ENCODE measurements at regions not wholly inside any gene's neighbourhood (a gene's known extent, or its start where the extent isn't known, plus 50 kb on each side); places are given as distances from the start of the nearest gene placed in this dataset.
"Not testable (repeated sequence)": the region's sequence is repeated elsewhere in the genome, so short reads cannot be mapped to it uniquely, and the experiment has no call there.

DNA sequence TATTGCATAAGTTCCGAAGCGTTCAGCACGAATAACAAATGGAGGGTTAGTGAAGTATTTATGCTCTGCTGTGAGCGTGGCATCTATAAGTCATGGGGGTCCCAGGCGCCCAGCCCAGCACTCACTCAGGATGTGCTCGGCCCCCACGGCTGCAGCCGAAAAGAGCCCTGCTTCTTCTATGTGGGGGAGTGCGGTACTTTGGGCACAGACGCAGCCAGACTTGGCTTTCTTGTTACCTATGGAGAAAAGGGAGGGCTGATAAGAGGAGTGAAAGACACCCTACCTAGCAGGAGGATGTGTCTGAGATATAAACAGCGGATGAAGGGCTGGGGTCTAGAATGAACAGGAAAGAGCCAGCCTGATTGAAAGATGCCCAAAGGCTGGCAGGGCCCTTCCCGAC, 51.4 kb downstream of the MRPL36 start:
- DNase-seq (ENCODE audit: low read depth): no peak

GRCh38 chr5:1747803-1748085, 51.9 kb downstream of the MRPL36 start:
- DNase-seq (ENCODE audit: low read depth): no peak

DNA sequence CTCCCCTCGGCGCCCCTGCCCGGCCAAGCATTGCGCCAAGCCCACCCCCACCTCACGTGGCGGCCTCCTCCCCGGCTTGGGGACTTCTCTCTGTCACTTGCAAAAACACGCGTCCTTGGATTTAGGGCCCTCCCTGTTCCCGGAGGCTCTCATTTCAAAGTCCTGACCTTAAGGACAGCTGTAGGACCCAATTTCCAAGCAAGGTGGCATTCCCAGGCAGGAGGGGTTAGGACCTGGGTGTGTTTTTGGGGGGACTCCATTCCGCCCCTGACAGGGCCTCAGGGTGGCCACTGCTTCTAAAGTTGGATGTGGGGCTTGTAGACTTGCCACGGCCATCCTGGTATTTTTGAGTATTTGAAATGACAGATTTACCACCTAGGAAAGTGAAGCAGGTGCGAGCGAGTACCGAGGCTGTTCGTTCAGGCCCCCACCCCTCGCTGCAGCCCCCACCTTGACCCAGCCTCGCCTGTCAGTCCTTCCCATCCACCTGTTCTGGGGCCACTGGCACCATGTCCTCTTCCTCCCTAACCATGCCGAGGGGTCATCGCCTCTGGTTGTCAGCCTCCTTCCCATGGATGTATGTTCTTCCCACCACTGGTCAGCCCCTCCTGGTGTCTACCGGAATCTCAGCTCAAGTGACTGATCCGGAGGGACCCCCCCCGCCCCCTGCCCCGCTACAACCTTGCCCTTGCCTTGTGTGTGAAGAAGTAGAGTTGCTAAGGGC, 52.4 kb downstream of the MRPL36 start:
- DNase-seq (ENCODE audit: low read depth): no peak

- DNase-seq (ENCODE audit: low read depth): no peak
These were observed 53.1 kb downstream of the MRPL36 start for GRCh38 chr5:1746371-1747078.

DNA sequence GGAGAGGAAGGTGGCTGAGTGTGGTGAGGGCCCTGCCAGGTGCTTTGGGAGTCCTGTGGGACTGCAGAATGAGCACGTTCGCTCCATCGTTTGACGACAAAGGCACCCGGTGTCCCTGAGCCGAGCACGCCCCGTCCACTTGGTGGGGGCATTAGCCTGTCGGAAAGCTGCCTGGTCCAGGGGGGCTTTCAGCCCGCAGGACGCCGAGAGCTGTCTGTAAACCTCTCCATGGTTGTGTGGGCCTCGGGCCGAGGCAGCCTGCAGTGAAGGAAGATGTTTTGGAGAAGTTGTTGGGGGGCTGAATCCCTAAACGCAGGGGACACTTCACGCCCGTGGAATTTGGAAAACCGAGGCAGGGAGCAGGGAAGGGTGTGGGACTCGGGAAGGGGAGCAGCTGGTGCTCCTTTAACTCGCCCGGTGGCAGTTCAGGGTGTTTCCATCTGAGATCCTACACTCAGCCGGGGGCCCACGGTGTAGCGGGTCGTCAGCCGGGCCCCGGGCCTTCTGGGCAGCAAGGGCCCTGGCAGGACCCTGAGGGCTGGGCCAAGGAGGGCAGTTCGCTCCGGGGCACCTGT, 53.8 kb downstream of the MRPL36 start:
- no peak for DNase-seq (ENCODE audit: low read depth)

DNA sequence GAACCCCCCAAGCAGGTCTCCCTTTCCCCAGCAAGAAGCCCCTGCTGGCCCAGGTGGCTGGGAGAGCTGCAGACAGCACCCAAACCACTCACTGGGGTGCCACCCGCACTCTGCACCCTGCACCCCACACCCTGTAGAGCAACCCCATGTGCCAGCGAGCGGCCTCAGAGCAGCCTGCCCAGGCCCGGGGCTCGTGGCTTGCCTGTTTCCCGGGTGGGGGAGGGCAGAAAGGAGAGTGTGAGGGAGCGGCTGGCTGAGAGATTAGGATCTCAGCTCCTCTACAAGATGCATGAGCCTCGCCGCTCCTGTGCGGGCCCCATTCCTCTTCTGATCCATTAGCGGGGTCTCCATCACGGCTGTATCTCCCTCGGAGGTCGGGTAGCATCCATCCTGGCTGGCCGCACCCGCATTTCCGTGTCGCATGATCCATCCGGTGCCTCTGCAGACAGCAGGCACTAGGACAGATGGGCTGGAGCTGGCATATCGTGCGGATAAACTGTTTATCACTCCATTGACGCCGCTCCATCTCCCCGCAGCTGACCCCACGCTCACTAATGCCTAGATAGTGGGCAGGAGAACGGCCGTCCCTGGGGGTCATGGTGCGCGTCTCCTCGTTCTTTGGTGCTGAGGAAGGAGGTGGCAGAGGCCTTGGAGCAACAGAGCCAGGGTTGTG, 54.4 kb downstream of the MRPL36 start:
- DNase-seq (ENCODE audit: low read depth): no peak

DNA sequence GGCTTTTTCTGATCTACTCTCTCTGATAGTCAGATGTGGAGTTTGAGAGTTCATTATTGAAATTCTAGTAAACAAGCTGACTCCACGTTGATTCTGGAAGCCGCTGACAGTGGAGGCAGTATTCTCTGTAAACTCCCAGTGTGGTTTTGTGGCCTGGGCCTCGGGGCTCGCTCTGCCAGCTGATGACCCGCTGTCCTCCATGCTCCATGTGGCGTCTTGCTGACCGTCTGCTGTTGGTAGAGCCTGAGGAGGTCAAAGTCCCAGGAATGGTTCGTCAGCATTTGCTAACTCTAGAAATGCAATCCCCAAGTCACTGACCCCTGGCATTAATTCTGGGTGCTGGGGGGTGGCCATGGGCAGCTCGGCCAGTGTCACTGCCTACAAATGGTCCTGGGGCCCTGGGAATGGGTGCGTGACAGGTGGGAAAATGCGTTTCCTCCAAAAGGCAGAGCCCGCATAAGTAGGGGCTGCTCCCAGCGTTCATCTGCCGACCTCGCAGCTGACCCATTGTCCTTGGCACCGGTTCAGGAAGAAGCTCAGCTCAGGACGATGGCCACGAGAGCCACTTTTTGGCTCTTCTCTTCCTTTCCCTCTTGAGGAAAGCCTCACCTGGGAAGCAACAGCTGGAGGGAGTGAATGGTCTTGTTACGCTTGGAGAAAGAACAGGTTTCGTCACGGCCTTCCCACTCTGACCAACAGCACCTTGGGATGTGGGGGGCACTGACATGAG, 55.1 kb downstream of the MRPL36 start:
- no peak for DNase-seq (ENCODE audit: low read depth)

GRCh38 chr5:1743769-1744085, 55.9 kb downstream of the MRPL36 start:
- no peak for DNase-seq (ENCODE audit: low read depth)

- DNase-seq (ENCODE audit: low read depth): no peak
These were observed 56.4 kb downstream of the MRPL36 start for GRCh38 chr5:1743061-1743768.

DNA sequence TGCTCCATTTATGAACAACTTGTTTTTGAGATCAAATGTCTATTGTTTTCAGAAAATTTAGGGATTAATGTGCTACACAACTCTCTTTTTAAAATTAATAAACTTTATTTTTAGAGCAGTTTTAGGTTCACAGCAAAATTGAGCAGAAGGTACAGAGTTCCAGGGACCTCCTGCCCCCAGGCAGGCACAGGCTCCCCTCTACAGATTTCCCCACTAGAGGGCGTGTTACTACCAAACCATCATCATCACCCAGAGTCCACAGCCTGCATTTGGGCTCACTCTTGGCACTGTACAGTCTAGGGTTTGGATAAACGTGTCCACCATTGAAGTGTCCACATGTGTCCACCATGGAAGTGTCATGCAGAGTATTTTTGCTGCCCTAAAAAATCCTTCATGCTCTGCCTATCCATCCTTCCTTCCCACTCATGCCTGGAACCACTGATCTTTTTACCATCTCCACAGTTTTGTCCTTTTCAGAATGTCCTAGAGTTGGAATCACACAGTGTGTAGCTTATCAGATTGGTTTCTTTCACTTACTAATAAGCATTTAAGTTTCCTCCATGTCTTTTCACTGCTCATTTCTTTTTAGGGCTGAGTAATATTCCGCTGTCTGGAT, 61.7 kb downstream of the MRPL36 start:
- DNase-seq (ENCODE audit: low read depth): peak; percentile 12

GRCh38 chr5:1736889-1737711, 62.5 kb downstream of the MRPL36 start:
- no peak for DNase-seq (ENCODE audit: low read depth)

- no peak for DNase-seq (ENCODE audit: low read depth)
These were observed 63.6 kb downstream of the MRPL36 start for GRCh38 chr5:1736065-1736464.

- DNase-seq (ENCODE audit: low read depth): no peak
These were observed 64.2 kb downstream of the MRPL36 start for GRCh38 chr5:1735320-1735970.

- DNase-seq (ENCODE audit: low read depth): no peak
These were observed 64.7 kb downstream of the MRPL36 start for GRCh38 chr5:1734908-1735289.

- DNase-seq (ENCODE audit: low read depth): no peak
These were observed 65.2 kb downstream of the MRPL36 start for GRCh38 chr5:1734271-1734907.

- no peak for DNase-seq (ENCODE audit: low read depth)
These were observed 66.3 kb downstream of the MRPL36 start for GRCh38 chr5:1733369-1733768.

DNA sequence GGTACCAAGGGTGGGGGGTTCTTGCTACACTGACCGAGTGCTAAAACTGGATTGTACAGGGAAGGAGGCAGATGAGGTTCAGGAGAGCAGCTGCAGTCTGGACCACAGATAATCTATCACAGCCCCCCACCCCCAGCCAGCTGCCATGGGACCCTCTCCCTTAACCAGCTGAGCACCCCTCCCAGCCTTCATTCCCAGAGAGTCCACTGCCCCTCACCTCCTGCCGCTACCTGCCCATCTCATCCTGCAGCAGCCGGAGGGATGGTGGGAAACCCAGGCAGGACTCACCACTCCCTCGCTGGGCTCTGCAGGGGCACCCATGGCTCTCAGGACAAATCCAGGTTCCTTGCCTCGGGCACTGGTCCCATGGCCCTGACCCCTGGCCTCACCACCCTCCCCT, 66.7 kb downstream of the MRPL36 start:
- DNase-seq (ENCODE audit: low read depth): no peak

GRCh38 chr5:1732238-1732941, 67.2 kb downstream of the MRPL36 start:
- DNase-seq (ENCODE audit: low read depth): no peak

DNA sequence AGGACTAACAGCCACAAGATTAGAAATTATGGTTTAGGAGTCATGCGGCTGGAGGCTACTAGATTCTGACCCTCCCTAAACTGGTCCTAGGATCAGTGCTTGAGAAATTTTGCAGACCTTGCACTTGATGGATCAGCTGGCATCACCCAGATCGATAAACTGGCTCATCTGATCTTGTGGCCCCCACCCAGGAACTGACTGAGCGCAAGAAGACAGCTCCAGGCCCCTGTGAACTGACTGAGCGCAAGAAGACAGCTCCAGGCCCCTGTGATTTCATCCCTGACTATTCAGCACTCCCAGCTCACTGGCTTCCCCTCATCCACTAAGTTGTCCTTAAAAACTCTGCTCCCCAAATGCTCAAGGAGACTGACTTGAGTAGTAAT, 67.8 kb downstream of the MRPL36 start:
- not testable (repeated sequence) for DNase-seq (ENCODE audit: low read depth)
